H9 (cell line): ENCODE measurements at regions not wholly inside any gene's neighbourhood (a gene's known extent, or its start where the extent isn't known, plus 50 kb on each side); places are given as distances from the start of the nearest gene placed in this dataset.

Experiments
- DNase-seq: peaks from one replicate; pipeline ENCODE4 v3.0.0-alpha.2; 2017
- H2AFZ ChIP-seq: one replicate; pipeline ENCODE4 v1.6.1; 2013; ENCODE audit warnings: mild to moderate bottlenecking, low read length, control low read depth, moderate library complexity
- H2AK5ac ChIP-seq: 2 replicates; pipeline ENCODE4 v1.6.1; 2013; ENCODE audit warnings: low read length, control low read depth, mixed read lengths; ENCODE audit not compliant: insufficient read length
- H2BK120ac ChIP-seq: one replicate; pipeline ENCODE4 v1.6.1; 2013; ENCODE audit warnings: low read depth, mild to moderate bottlenecking, low read length, control low read depth, inconsistent platforms; ENCODE audit not compliant: poor library complexity, severe bottlenecking
- H2BK12ac ChIP-seq: 2 replicates; pipeline ENCODE4 v1.6.1; 2013; ENCODE audit warnings: low read length, control low read depth, mixed read lengths, low read depth; ENCODE audit not compliant: insufficient read length
- H2BK15ac ChIP-seq: 2 replicates; pipeline ENCODE4 v1.6.1; 2013; ENCODE audit warnings: low read depth, low read length, control low read depth
- H2BK20ac ChIP-seq: one replicate; pipeline ENCODE4 v1.6.1; 2013; ENCODE audit warnings: low read depth, mild to moderate bottlenecking, low read length, control low read depth, inconsistent platforms; ENCODE audit not compliant: poor library complexity, severe bottlenecking
- H2BK5ac ChIP-seq: 2 replicates; pipeline ENCODE4 v1.6.1; 2013; ENCODE audit warnings: low read length, control low read depth, mixed read lengths; ENCODE audit not compliant: insufficient read length
- H3K14ac ChIP-seq: 2 replicates; pipeline ENCODE4 v1.6.1; 2013; ENCODE audit warnings: low read length, control low read depth; ENCODE audit not compliant: insufficient read depth
- H3K18ac ChIP-seq: 2 replicates; pipeline ENCODE4 v1.6.1; 2013; ENCODE audit warnings: low read depth, mild to moderate bottlenecking, mixed read lengths, low read length, control low read depth; ENCODE audit not compliant: insufficient read length
- H3K23ac ChIP-seq: 2 replicates; pipeline ENCODE4 v1.6.1; 2013; ENCODE audit warnings: low read length, control low read depth, mixed read lengths, low read depth; ENCODE audit not compliant: insufficient read length
- H3K23me2 ChIP-seq: 2 replicates; pipeline ENCODE4 v1.6.1; 2013; ENCODE audit warnings: low read depth, mild to moderate bottlenecking, mixed read lengths, low read length, control low read depth; ENCODE audit not compliant: insufficient read length, poor library complexity, severe bottlenecking
- H3K27ac ChIP-seq: 2 replicates; pipeline ENCODE4 v1.5.1; 2013; ENCODE audit warnings: low read length, control low read depth, mixed read lengths, low read depth; ENCODE audit not compliant: insufficient read length
- H3K27me3 ChIP-seq: 2 replicates; pipeline ENCODE4 v1.6.1; 2013; ENCODE audit warnings: low read length, control low read depth, inconsistent platforms; ENCODE audit not compliant: insufficient read depth
- H3K4ac ChIP-seq: 2 replicates; pipeline ENCODE4 v1.6.1; 2013; ENCODE audit warnings: low read depth, mild to moderate bottlenecking, control low read depth, inconsistent platforms, low read length, moderate library complexity
- H3K4me1 ChIP-seq: 2 replicates; pipeline ENCODE4 v1.6.1; 2013; ENCODE audit warnings: low read length, control low read depth, inconsistent platforms; ENCODE audit not compliant: insufficient read depth
- H3K4me2 ChIP-seq: 2 replicates; pipeline ENCODE4 v1.6.1; 2013; ENCODE audit warnings: low read length, control low read depth, mixed read lengths; ENCODE audit not compliant: insufficient read length, insufficient read depth
- H3K56ac ChIP-seq: 2 replicates; pipeline ENCODE4 v1.6.1; 2013; ENCODE audit warnings: low read depth, mild to moderate bottlenecking, mixed read lengths, low read length, control low read depth; ENCODE audit not compliant: insufficient read length
- H3K79me1 ChIP-seq: 2 replicates; pipeline ENCODE4 v1.6.1; 2013; ENCODE audit warnings: low read depth, mild to moderate bottlenecking, moderate library complexity, low read length, control low read depth, inconsistent platforms; ENCODE audit not compliant: insufficient read depth, poor library complexity, severe bottlenecking
- H3K79me2 ChIP-seq: 2 replicates; pipeline ENCODE4 v1.6.1; 2013; ENCODE audit warnings: low read length, control low read depth, inconsistent platforms; ENCODE audit not compliant: insufficient read depth
- H3K9ac ChIP-seq: 2 replicates; pipeline ENCODE4 v1.6.1; 2013; ENCODE audit warnings: low read length, control low read depth, mixed read lengths; ENCODE audit not compliant: insufficient read length; ENCODE audit errors: extremely low read depth
- H3K9me3 ChIP-seq: one replicate; pipeline ENCODE4 v1.6.1; 2013; ENCODE audit warnings: low read depth, low read length, inconsistent platforms; ENCODE audit not compliant: control insufficient read depth
- H3T11ph ChIP-seq: one replicate; pipeline ENCODE4 v1.6.1; 2013; ENCODE audit warnings: mild to moderate bottlenecking, low read length, control low read depth, inconsistent platforms
- H4K20me1 ChIP-seq: one replicate; pipeline ENCODE4 v1.6.1; 2013; ENCODE audit not compliant: control insufficient read depth, insufficient read length, insufficient read depth
- H4K5ac ChIP-seq: 2 replicates; pipeline ENCODE4 v1.6.1; 2013; ENCODE audit warnings: low read depth, mild to moderate bottlenecking, mixed read lengths, low read length, control low read depth; ENCODE audit not compliant: insufficient read length
- H4K8ac ChIP-seq: replicated peaks from 2 replicates; pipeline ENCODE4 v1.6.1; 2013; ENCODE audit warnings: low read length, control low read depth, mixed read lengths, low read depth; ENCODE audit not compliant: insufficient read length
- H4K91ac ChIP-seq: 2 replicates; pipeline ENCODE4 v1.6.1; 2013; ENCODE audit warnings: low read depth, mild to moderate bottlenecking, moderate library complexity, mixed read lengths, low read length, control low read depth; ENCODE audit not compliant: insufficient read length
- H3K27ac Mint-ChIP-seq, 3 experiments: 2 replicates in 2 of 3; 3 replicates in 1 of 3; pipeline ENCODE4 v1.8.0; 2020 to 2021; ENCODE audit warnings: mixed read lengths in 3 of 3, mild to moderate bottlenecking in 1 of 3, moderate library complexity in 1 of 3
- H3K27me3 Mint-ChIP-seq: 2 replicates; pipeline ENCODE4 v1.8.0; 2021; ENCODE audit warnings: low read depth, mild to moderate bottlenecking, moderate library complexity, mixed read lengths
- H3K36me3 Mint-ChIP-seq, 3 experiments: 2 replicates in 2 of 3; 3 replicates in 1 of 3; pipeline ENCODE4 v1.8.0; 2020 to 2021; ENCODE audit warnings: low read depth in 3 of 3, mixed read lengths in 3 of 3; ENCODE audit not compliant: insufficient read depth in 1 of 3
- H3K4me1 Mint-ChIP-seq, 2 experiments: 2 replicates each; pipeline ENCODE4 v1.8.0; 2020; ENCODE audit warnings: mixed read lengths in 2 of 2
- H3K4me3 Mint-ChIP-seq, 2 experiments: 2 replicates in 1 of 2; 3 replicates in 1 of 2; pipeline ENCODE4 v1.8.0; 2020 to 2021; ENCODE audit warnings: mild to moderate bottlenecking in 2 of 2, mixed read lengths in 2 of 2, moderate library complexity in 1 of 2
- H3K9me3 Mint-ChIP-seq, 2 experiments: 2 replicates in 1 of 2; 3 replicates in 1 of 2; pipeline ENCODE4 v1.8.0; 2020; ENCODE audit warnings: mild to moderate bottlenecking in 2 of 2, mixed read lengths in 2 of 2, moderate library complexity in 1 of 2
- CTCF ChIP-seq: fragments of 200-600 bp; sonication (generic); conservative IDR thresholded peaks from 3 replicates; pipeline ENCODE4 v1.8.0; 2021; ENCODE audit warnings: antibody characterized with exemption, mild to moderate bottlenecking
- WGBS: extraction: QIAGEN DNeasy Blood & Tissue Kit; methylation state at CpG from one replicate; pipeline ENCODE4 v1.1.7; 2013; ENCODE audit warnings: missing lambda C conversion rate, low lambda C conversion rate, mixed read lengths; ENCODE audit not compliant: insufficient read length; ENCODE audit errors: extremely low coverage; 5-methylcytosine and 5-hydroxymethylcytosine counted together

GRCh38 chr22:47369020-47369419 is 606.6 kb downstream of the TBC1D22A start:
- H2BK15ac ChIP-seq: no peak overlapping the region
- Mint-ChIP-seq H3K4me1 (no peaks in the 10 kb centered on the region), H3K9me3 (peaks cover 93 to 99% of the 10 kb centered on the region in 2 experiments), H3K27me3 (peaks cover 2% of the 10 kb centered on the region), H3K36me3 (peaks cover 11 to 35% (median 18%) of the 10 kb centered on the region in 3 experiments; a peak in 6 of 7 replicates), H3K27ac (no peak overlapping the region), H3K4me3 (no peak overlapping the region)
- H3K18ac ChIP-seq: no peak overlapping the region
- no peak overlapping the region for H3K27ac ChIP-seq
- no peak overlapping the region for H3K9ac ChIP-seq
- no peak overlapping the region for H3K14ac ChIP-seq
- no peak overlapping the region for H4K91ac ChIP-seq
- H3K4ac ChIP-seq: no peak overlapping the region
- TF ChIP-seq CTCF: no peak
- H4K20me1 ChIP-seq: peaks cover 2% of the 10 kb centered on the region
- no peaks in the 10 kb centered on the region for H3K4me1 ChIP-seq
- no peak overlapping the region for H3T11ph ChIP-seq
- H2AK5ac ChIP-seq: no peak overlapping the region
- no peaks in the 10 kb centered on the region for H3K79me1 ChIP-seq
- no peaks in the 10 kb centered on the region; the same call in 1 of the 2 replicates for H3K27me3 ChIP-seq
- no peak overlapping the region for H3K23ac ChIP-seq
- no peak overlapping the region for H2BK5ac ChIP-seq
- no CpG with 5 or more reads among the region's 8 CpGs for WGBS
- DNase-seq: peak; percentile 6
- H3K9me3 ChIP-seq: peaks cover 89% of the 10 kb centered on the region
- no peak overlapping the region for H4K8ac ChIP-seq
- no peak overlapping the region for H2BK120ac ChIP-seq
- H4K5ac ChIP-seq: no peak overlapping the region
- H3K79me2 ChIP-seq: no peaks in the 10 kb centered on the region
- no peak overlapping the region for H3K56ac ChIP-seq
- H2BK12ac ChIP-seq: no peak overlapping the region
- H3K23me2 ChIP-seq: no peaks in the 10 kb centered on the region
- no peak overlapping the region for H3K4me2 ChIP-seq
- no peak overlapping the region for H2AFZ ChIP-seq
- no peak overlapping the region for H2BK20ac ChIP-seq
